ENCODE measurements at regions not wholly inside any gene's neighbourhood (a gene's known extent, or its start where the extent isn't known, plus 50 kb on each side); places are given as distances from the start of the nearest gene placed in this dataset.

- no peak for TF ChIP-seq RFX5 (IDR thresholded peaks at IDR 0.05)
- TF ChIP-seq CTCF (IDR thresholded peaks at IDR 0.05), result no peak
- TF ChIP-seq CHD2 (IDR thresholded peaks at IDR 0.05; ENCODE audit: low read length, partially characterized antibody), result no peak
- no peak for TF ChIP-seq EHMT2 (IDR thresholded peaks at IDR 0.05; ENCODE audit: low read depth)
- TF ChIP-seq FOSL2 (IDR thresholded peaks at IDR 0.05), result no peak
- TF ChIP-seq FOSL2 (CRISPR knock-in tag; IDR thresholded peaks at IDR 0.05), result no peak
- no peak for TF ChIP-seq PHF8 (IDR thresholded peaks at IDR 0.05; ENCODE audit: borderline replicate concordance, low read depth)
- no peak for TF ChIP-seq USF2 (IDR thresholded peaks at IDR 0.05)
- TF ChIP-seq RAD21 (conservative IDR thresholded peaks at IDR 0.05 in 1 of 2, IDR thresholded peaks at IDR 0.05 in 1 of 2), result no peak
- no peak for TF ChIP-seq HOXA7 (CRISPR knock-in tag; IDR thresholded peaks at IDR 0.05)
- TF ChIP-seq ELK1 (IDR thresholded peaks at IDR 0.05; ENCODE audit: low read depth, low read length), result no peak
Measured at GRCh38 chr22:34808618-34809017, 257.3 kb upstream of the ISX start.
